ENCODE measurements at regions not wholly inside any gene's neighbourhood (a gene's known extent, or its start where the extent isn't known, plus 50 kb on each side); places are given as distances from the start of the nearest gene placed in this dataset.

- H3K4me1 ChIP-seq (ENCODE audit: control insufficient read depth in 1 of 2, low read depth in 2 of 2): peaks cover 0 to 5% of the 10 kb centered on the region in 2 donors
- no peaks in the 10 kb centered on the region for H3K9me3 ChIP-seq
- H3K4me3 ChIP-seq: no peak overlapping the region
- DNase-seq (ENCODE audit: low spot score) (no peak), ATAC-seq (ENCODE audit: insufficient number of reproducible peaks, low FRiP score, low read depth) (no peak)
- H3K27me3 ChIP-seq (replicated peaks; ENCODE audit: insufficient read depth): no peaks in the 10 kb centered on the region
- no peaks in the 10 kb centered on the region for H3K36me3 ChIP-seq
- no peak overlapping the region for H3K27ac ChIP-seq
- TF ChIP-seq CTCF (IDR thresholded peaks at IDR 0.05): no peak
Measured at GRCh38 chr2:62404913-62405312, 101.1 kb downstream of the TMEM17 start.

- DNase-seq (ENCODE audit: low spot score): no peak
- Histone ChIP-seq H3K27ac (no peak overlapping the region), H3K36me3 (no peaks in the 10 kb centered on the region), H3K27me3 (replicated peaks; ENCODE audit: insufficient read depth) (no peaks in the 10 kb centered on the region), H3K9me3 (no peaks in the 10 kb centered on the region), H3K4me1 (ENCODE audit: control insufficient read depth in 1 of 2, low read depth in 2 of 2) (no peaks in the 10 kb centered on the region), H3K4me3 (no peak overlapping the region)
- TF ChIP-seq CTCF (IDR thresholded peaks at IDR 0.05): no peak
- no peak for ATAC-seq (ENCODE audit: insufficient number of reproducible peaks, low FRiP score, low read depth)
Measured at GRCh38 chr2:62402156-62402555, 103.8 kb downstream of the TMEM17 start.

- Histone ChIP-seq H3K27me3 (replicated peaks; ENCODE audit: insufficient read depth) (no peaks in the 10 kb centered on the region), H3K36me3 (no peaks in the 10 kb centered on the region), H3K4me3 (no peak overlapping the region), H3K9me3 (no peaks in the 10 kb centered on the region), H3K4me1 (ENCODE audit: control insufficient read depth in 1 of 2, low read depth in 2 of 2) (no peaks in the 10 kb centered on the region), H3K27ac (no peak overlapping the region)
- no peak for TF ChIP-seq CTCF (IDR thresholded peaks at IDR 0.05)
- no peak for DNase-seq (ENCODE audit: low spot score)
- no peak for ATAC-seq (ENCODE audit: insufficient number of reproducible peaks, low FRiP score, low read depth)
Measured at GRCh38 chr2:62398356-62398755, 107.6 kb downstream of the TMEM17 start.

- Histone ChIP-seq H3K4me3 (no peak overlapping the region), H3K9me3 (no peaks in the 10 kb centered on the region), H3K4me1 (ENCODE audit: control insufficient read depth in 1 of 2, low read depth in 2 of 2) (no peaks in the 10 kb centered on the region), H3K27ac (no peak overlapping the region), H3K27me3 (replicated peaks; ENCODE audit: insufficient read depth) (no peaks in the 10 kb centered on the region), H3K36me3 (no peaks in the 10 kb centered on the region)
- no peak for ATAC-seq (ENCODE audit: insufficient number of reproducible peaks, low FRiP score, low read depth)
- no peak for TF ChIP-seq CTCF (IDR thresholded peaks at IDR 0.05)
- DNase-seq (ENCODE audit: low spot score): no peak
Measured at GRCh38 chr2:62396880-62397279, 109.1 kb downstream of the TMEM17 start.

GRCh38 chr2:62393293-62393692 is 112.7 kb downstream of the TMEM17 start:
- no peak for TF ChIP-seq CTCF (IDR thresholded peaks at IDR 0.05)
- no peak overlapping the region for H3K4me3 ChIP-seq
- H3K27me3 ChIP-seq (replicated peaks; ENCODE audit: insufficient read depth): no peaks in the 10 kb centered on the region
- DNase-seq (ENCODE audit: low spot score) (no peak), ATAC-seq (ENCODE audit: insufficient number of reproducible peaks, low FRiP score, low read depth) (no peak)
- H3K36me3 ChIP-seq: no peaks in the 10 kb centered on the region
- no peaks in the 10 kb centered on the region for H3K9me3 ChIP-seq
- no peak overlapping the region for H3K27ac ChIP-seq
- no peaks in the 10 kb centered on the region for H3K4me1 ChIP-seq (ENCODE audit: control insufficient read depth in 1 of 2, low read depth in 2 of 2)

Measured in thoracic aorta (tissue), 2 donors.